AG04449 (cell line): ENCODE measurements at regions not wholly inside any gene's neighbourhood (a gene's known extent, or its start where the extent isn't known, plus 50 kb on each side); places are given as distances from the start of the nearest gene placed in this dataset.

Experiments used
- CTCF ChIA-PET: fragments of 350-600 bp; formaldehyde crosslinking; extraction: SDS; loops from one replicate; lab custom pipeline; 2021; ENCODE audit warnings: antibody characterized with exemption; lab: Yijun Ruan, JAX
- POLR2A ChIA-PET: fragments of 400-600, 350-600 bp; formaldehyde crosslinking; extraction: SDS; loops from one replicate; lab custom pipeline; 2020; ENCODE audit warnings: antibody characterized with exemption, inconsistent platforms; lab: Yijun Ruan, JAX
- DNase-seq: peaks from one replicate; pipeline ENCODE4 v3.0.0-alpha.2; 2010; ENCODE audit warnings: low read depth, low spot score
- H3K4me3 ChIP-seq: 2 replicates; pipeline ENCODE4 v1.5.1; 2011; ENCODE audit warnings: low read depth, mild to moderate bottlenecking, control low read depth, low read length
- TF ChIP-seq, protein P1 (sequence below): IDR thresholded peaks from one replicate; pipeline ENCODE4 v1.5.1; 2011; ENCODE audit warnings: mild to moderate bottlenecking, moderate library complexity, low read length, control low read depth, inconsistent platforms; ENCODE audit not compliant: insufficient read depth; ENCODE audit errors: missing control alignments

DNA sequence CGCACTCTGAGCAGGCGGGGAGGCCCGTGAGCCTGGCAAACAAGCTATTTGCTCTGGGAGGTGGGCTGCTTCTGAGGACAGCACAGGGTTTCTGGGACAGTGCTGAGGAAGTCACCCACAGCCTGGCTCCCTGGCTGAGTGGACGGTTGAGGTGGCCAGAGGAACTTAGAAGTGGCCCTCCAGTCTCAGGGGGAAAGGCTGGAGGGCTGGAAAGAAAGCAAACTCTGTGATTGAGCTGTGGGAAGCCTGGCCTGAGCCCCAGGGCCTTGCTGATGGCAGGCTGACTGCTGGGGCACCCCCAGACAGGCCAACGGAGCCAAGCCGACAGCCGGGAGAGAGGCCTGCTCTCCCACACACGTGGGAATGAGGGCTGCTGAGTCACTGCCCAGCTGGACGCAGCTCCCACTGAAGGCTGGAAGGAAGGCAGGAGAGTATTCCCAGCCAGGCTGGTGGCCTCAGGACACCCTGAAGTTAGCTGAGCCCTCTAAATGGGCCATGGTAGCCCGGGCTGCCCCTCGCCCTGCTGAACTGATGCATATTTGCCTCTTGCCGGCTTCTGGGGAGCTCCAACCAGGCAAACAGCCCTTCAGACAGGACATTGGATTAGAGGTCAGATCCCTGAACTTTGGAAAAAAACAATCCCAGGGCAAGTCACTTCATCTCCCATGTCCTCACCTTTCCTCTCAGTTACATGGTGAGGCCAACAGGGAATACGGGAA, 98.0 kb upstream of the TLE3 start:
- no peak overlapping the region for H3K4me3 ChIP-seq
- DNase-seq, result peak; percentile 60
- TF ChIP-seq, protein P1, sequence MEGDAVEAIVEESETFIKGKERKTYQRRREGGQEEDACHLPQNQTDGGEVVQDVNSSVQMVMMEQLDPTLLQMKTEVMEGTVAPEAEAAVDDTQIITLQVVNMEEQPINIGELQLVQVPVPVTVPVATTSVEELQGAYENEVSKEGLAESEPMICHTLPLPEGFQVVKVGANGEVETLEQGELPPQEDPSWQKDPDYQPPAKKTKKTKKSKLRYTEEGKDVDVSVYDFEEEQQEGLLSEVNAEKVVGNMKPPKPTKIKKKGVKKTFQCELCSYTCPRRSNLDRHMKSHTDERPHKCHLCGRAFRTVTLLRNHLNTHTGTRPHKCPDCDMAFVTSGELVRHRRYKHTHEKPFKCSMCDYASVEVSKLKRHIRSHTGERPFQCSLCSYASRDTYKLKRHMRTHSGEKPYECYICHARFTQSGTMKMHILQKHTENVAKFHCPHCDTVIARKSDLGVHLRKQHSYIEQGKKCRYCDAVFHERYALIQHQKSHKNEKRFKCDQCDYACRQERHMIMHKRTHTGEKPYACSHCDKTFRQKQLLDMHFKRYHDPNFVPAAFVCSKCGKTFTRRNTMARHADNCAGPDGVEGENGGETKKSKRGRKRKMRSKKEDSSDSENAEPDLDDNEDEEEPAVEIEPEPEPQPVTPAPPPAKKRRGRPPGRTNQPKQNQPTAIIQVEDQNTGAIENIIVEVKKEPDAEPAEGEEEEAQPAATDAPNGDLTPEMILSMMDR, result no peak
- ChIA-PET POLR2A (interaction anchor here (0.6 to 1.0 kb wide), 2 partner anchors 96 to 723 kb away, joined by 3 to 4 read pairs; no protein-coding TSS in a partner anchor), CTCF (no interaction called here)

DNA sequence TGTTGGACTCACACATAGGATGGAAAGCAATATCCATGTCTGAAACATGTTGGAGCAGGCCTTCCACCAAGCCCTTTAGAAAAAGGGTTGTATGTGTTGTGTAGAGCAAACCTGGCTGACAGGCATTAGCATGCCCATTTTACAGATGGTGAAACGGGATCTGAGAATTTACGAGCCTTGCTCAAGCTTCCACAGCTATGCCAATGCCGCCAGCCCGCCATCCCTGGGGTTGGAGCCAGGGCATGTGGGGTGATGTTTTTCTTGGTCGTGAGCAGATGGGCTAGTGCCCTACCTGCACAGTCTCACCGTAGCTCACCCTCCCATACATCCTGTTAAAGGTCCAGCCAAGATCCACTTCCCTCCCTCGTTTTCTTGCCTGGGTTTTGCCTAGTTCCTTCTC, 97.5 kb upstream of the TLE3 start:
- TF ChIP-seq, protein P1, result no peak
- H3K4me3 ChIP-seq, result no peak overlapping the region
- DNase-seq, result no peak
- ChIA-PET CTCF (no interaction called here), POLR2A (interaction anchor here (0.6 to 1.0 kb wide), 2 partner anchors 95 to 723 kb away, joined by 3 to 4 read pairs; no protein-coding TSS in a partner anchor)

DNA sequence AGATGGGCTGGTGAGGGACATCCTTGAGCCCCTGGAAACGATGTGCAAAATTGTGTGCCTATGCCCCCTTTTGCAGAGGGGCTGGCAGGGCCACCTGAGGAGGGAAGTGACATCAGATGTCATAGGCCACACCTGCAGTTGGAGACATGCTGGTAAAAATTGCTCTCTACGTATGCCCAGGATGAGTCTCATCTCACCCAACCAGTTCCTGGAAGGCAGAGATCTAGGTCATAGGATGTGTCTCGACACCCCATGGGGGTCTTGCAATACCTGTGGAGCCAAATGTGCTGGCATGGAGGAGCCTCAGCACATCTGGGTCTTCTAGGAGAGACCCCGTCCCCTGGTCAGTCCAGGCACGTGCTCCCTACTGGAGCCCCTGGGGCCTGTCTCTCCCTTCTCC, 96.5 kb upstream of the TLE3 start:
- TF ChIP-seq, protein P1, result no peak
- ChIA-PET POLR2A (no interaction called here), CTCF (no interaction called here)
- no peak for DNase-seq
- H3K4me3 ChIP-seq, result no peak overlapping the region

DNA sequence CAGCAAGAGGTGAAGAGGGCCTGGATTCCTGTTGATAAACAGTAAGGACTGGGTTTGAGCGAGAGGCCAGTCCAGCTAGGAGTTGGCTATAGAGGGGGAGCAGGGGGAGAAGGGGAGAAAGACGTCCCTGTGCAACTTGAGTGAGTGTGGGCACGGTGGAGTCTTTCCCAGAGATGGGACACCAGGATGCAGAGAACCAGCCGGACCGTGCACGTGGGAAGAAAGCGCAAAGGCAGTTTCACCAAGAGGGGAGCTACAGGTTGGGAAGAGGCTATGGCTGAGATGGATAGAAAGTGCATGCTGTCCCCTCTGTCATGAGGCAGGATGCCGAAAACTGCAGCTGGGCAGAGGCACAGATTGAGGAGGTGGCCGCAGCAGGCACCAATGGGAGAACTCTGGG, 96.0 kb upstream of the TLE3 start:
- POLR2A ChIA-PET, result no interaction called here
- DNase-seq, result no peak
- TF ChIP-seq, protein P1, result no peak
- no peak overlapping the region for H3K4me3 ChIP-seq
- CTCF ChIA-PET, result no interaction called here

DNA sequence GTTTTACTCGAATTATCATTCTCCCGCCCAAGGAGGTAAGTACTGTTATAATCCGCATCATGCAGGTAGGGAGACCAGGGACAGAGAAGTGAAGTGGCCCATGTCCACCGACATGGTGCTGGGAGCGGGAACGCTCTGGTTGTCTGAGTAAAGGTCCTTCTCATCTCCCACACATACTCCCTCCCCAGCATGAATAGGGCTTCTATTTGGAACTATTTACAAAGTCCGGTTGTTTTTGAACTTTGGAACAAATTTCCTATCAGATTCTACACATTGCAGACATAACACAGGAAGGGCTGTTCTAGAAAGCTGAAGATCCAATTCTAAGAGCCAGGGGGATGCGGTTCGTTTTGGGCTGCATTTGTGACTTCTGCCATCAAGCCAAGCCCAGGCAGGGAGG, 94.8 kb upstream of the TLE3 start:
- H3K4me3 ChIP-seq, result no peak overlapping the region
- TF ChIP-seq, protein P1, result no peak
- DNase-seq, result no peak
- POLR2A ChIA-PET, result no interaction called here
- CTCF ChIA-PET, result no interaction called here

DNA sequence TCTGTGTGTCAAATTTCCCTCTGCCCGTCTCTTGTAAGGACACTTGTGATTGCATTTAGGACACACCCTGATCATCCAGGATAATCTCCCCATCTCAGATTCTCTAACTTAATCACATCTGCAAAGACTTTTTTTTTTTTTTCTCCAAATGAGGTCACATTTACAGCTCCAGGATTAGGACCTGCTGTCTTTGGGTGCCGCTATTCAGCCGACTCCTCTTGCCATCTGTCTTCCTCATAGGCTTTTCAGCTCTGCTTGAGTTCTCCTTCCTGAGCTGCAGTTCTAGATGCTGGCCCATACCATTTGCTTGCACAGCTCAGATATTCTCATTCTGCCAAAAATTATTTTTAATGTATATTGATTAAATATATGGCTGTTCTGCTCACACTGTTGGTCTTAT, 94.3 kb upstream of the TLE3 start:
- CTCF ChIA-PET, result no interaction called here
- no peak overlapping the region for H3K4me3 ChIP-seq
- POLR2A ChIA-PET, result no interaction called here
- TF ChIP-seq, protein P1, result no peak
- DNase-seq, result no peak
